HG03060 (cell line): ENCODE measurements at regions not wholly inside any gene's neighbourhood (a gene's known extent, or its start where the extent isn't known, plus 50 kb on each side); places are given as distances from the start of the nearest gene placed in this dataset.
A peak's percentile ranks its signal among the peaks of the same experiment; 100 is the strongest.
"Not testable (repeated sequence)": the region's sequence is repeated elsewhere in the genome, so short reads cannot be mapped to it uniquely, and the experiment has no call there.

Experiments used
- ATAC-seq: cut with Tn5 transposase; IDR thresholded peaks from one replicate; pipeline ENCODE4 v1.9.1; 2021; ENCODE audit warnings: low read depth, moderate number of reproducible peaks; ENCODE audit not compliant: unreplicated experiment

GRCh38 chr14:89540830-89541470, 123.9 kb upstream of the FOXN3 start:
- no peak for ATAC-seq

GRCh38 chr14:89540009-89540829, 123.2 kb upstream of the FOXN3 start:
- no peak for ATAC-seq

GRCh38 chr14:89537911-89538310, 120.9 kb upstream of the FOXN3 start:
- no peak for ATAC-seq

GRCh38 chr14:89534902-89535685, 118.1 kb upstream of the FOXN3 start:
- no peak for ATAC-seq

GRCh38 chr14:89533766-89534165, 116.7 kb upstream of the FOXN3 start:
- no peak for ATAC-seq

- no peak for ATAC-seq
Observed at GRCh38 chr14:89533136-89533535, 116.1 kb upstream of the FOXN3 start.

GRCh38 chr14:89531661-89532335, 114.8 kb upstream of the FOXN3 start:
- no peak for ATAC-seq

GRCh38 chr14:89524990-89525667, 108.1 kb upstream of the FOXN3 start:
- no peak for ATAC-seq

- no peak for ATAC-seq
Observed at GRCh38 chr14:89524412-89524811, 107.4 kb upstream of the FOXN3 start.

- no peak for ATAC-seq
Observed at GRCh38 chr14:89521988-89522387, 105.0 kb upstream of the FOXN3 start.

- no peak for ATAC-seq
Observed at GRCh38 chr14:89519040-89519439, 102.0 kb upstream of the FOXN3 start.

GRCh38 chr14:89516173-89516572, 99.1 kb upstream of the FOXN3 start:
- ATAC-seq, result no peak

GRCh38 chr14:89514601-89515000, 97.6 kb upstream of the FOXN3 start:
- no peak for ATAC-seq

- ATAC-seq, result no peak
Observed at GRCh38 chr14:89509891-89510290, 92.9 kb upstream of the FOXN3 start.

- ATAC-seq, result no peak
Observed at GRCh38 chr14:89508863-89509262, 91.8 kb upstream of the FOXN3 start.

- ATAC-seq, result no peak
Observed at GRCh38 chr14:89507926-89508460, 91.0 kb upstream of the FOXN3 start.

- ATAC-seq, result peak; percentile 31
Observed at GRCh38 chr14:89507521-89507920, 90.5 kb upstream of the FOXN3 start.

- not testable (repeated sequence) for ATAC-seq
Observed at GRCh38 chr14:89506891-89507452, 89.9 kb upstream of the FOXN3 start.

GRCh38 chr14:89504602-89505313, 87.7 kb upstream of the FOXN3 start:
- peak; percentile 48 for ATAC-seq
